K562 (cell line): ENCODE measurements at regions not wholly inside any gene's neighbourhood (a gene's known extent, or its start where the extent isn't known, plus 50 kb on each side); places are given as distances from the start of the nearest gene placed in this dataset.

Source experiments
- ATAC-seq: fragments of 200-7000 bp; cut with Tn5 transposase; 3 replicates; pipeline ENCODE4 v1.9.1; 2020; ENCODE audit warnings: moderate library complexity
- BruUV-seq: library from RNA; stranded (reverse); fragments of 400-500 nt; replicated peaks from 2 replicates; lab custom pipeline; 2021; lab: Mats Ljungman, UMichigan
- CTCF ChIA-PET: fragments of 300-600 bp; formaldehyde crosslinking; extraction: SDS; loops from one replicate; lab custom pipeline; 2021; ENCODE audit warnings: low intra/inter-chr PET ratio; lab: Yijun Ruan, JAX
- POLR2A ChIA-PET: fragments of 300-600, 350-650 bp; sonication (Branson Sonifier 250); formaldehyde crosslinking; extraction: SDS; loops from one replicate; lab custom pipeline; 2021; ENCODE audit warnings: antibody characterized with exemption, inconsistent platforms; lab: Yijun Ruan, JAX
- DNase-seq, 4 experiments: peaks; one replicate each; pipeline versions ENCODE4 v3.0.0 to v3.0.0-alpha.2; 2011 to 2018; ENCODE audit warnings: low spot score in 3 of 4, mixed read lengths in 3 of 4; ENCODE audit errors: extremely low read depth in 1 of 4
- FAIRE-seq: peaks from 2 replicates; lab custom pipeline; 2011; peaks lifted over from hg19 to GRCh38; lab: Jason Lieb, UNC
- H2AFZ ChIP-seq: 2 replicates; pipeline ENCODE4 v1.6.0; 2011; ENCODE audit warnings: low read depth, low read length, control low read depth, inconsistent platforms
- H3K27ac ChIP-seq: fragments of 200-600 bp; 3 replicates; pipeline ENCODE4 v1.8.0; 2011; ENCODE audit warnings: low read depth, mild to moderate bottlenecking, control low read depth, inconsistent platforms, low read length, moderate library complexity, mixed read lengths; ENCODE audit errors: extremely low read depth
- H3K27me3 ChIP-seq, 2 experiments: fragments of 300-600 bp in 1 of 2; 2 replicates in 1 of 2; 3 replicates in 1 of 2; pipeline versions ENCODE4 v1.6.0 to v1.8.0; 2011; ENCODE audit warnings: inconsistent platforms in 2 of 2, low read length in 2 of 2, mild to moderate bottlenecking in 1 of 2, mixed read lengths in 1 of 2, moderate library complexity in 1 of 2; ENCODE audit not compliant: control insufficient read depth in 2 of 2, insufficient read depth in 2 of 2
- H3K36me3 ChIP-seq: fragments of 300-600 bp; 3 replicates; pipeline ENCODE4 v1.8.0; 2011; ENCODE audit warnings: mild to moderate bottlenecking, low read length, inconsistent platforms; ENCODE audit not compliant: control insufficient read depth, insufficient read depth
- H3K4me1 ChIP-seq, 2 experiments: fragments of 200-600 bp in 1 of 2; replicated peaks in 1 of 2; 2 replicates in 1 of 2; 3 replicates in 1 of 2; pipeline versions ENCODE4 v1.5.1 to v1.8.0; 2011; ENCODE audit warnings: inconsistent platforms in 2 of 2, low read length in 2 of 2, mild to moderate bottlenecking in 1 of 2, mixed read lengths in 1 of 2, moderate library complexity in 1 of 2; ENCODE audit not compliant: control insufficient read depth in 2 of 2, insufficient read depth in 2 of 2
- H3K4me2 ChIP-seq: 2 replicates; pipeline ENCODE4 v1.6.1; 2011; ENCODE audit warnings: low read length, control low read depth, inconsistent platforms, mixed read lengths; ENCODE audit not compliant: insufficient read depth
- H3K4me3 ChIP-seq: fragments of 200-600 bp; sonication (generic), shearing (Covaris generic); 2 replicates; pipeline ENCODE4 v1.5.1; 2016; ENCODE audit warnings: control low read depth, inconsistent platforms
- H3K79me2 ChIP-seq: fragments of 200-600 bp; 3 replicates; pipeline ENCODE4 v1.8.0; 2011; ENCODE audit warnings: low read length, inconsistent platforms; ENCODE audit not compliant: control insufficient read depth, insufficient read depth
- H3K9ac ChIP-seq, 2 experiments: 2 replicates each; pipeline versions ENCODE4 v1.6.0 to v1.6.1; 2011; ENCODE audit warnings: low read depth in 2 of 2, low read length in 2 of 2, control low read depth in 1 of 2, inconsistent platforms in 1 of 2, mild to moderate bottlenecking in 1 of 2, mixed read lengths in 1 of 2; ENCODE audit not compliant: insufficient read depth in 1 of 2
- H3K9me1 ChIP-seq: one replicate; pipeline ENCODE4 v1.6.0; 2011; ENCODE audit warnings: inconsistent platforms, mild to moderate bottlenecking, low read length, moderate library complexity; ENCODE audit not compliant: control insufficient read depth, insufficient read depth
- H3K9me3 ChIP-seq: replicated peaks from 2 replicates; pipeline ENCODE4 v1.5.1; 2011; ENCODE audit warnings: low read depth, low read length, inconsistent platforms; ENCODE audit not compliant: control insufficient read depth, insufficient read depth
- H4K20me1 ChIP-seq: replicated peaks from 2 replicates; pipeline ENCODE4 v1.6.1; 2011; ENCODE audit warnings: low read length, inconsistent platforms, mixed read lengths; ENCODE audit not compliant: control insufficient read depth, insufficient read depth
- ADNP ChIP-seq: fragments of 200-800 bp; sonication (Bioruptor generic); IDR thresholded peaks from 2 replicates; pipeline ENCODE4 v1.6.1; 2016; ENCODE audit warnings: missing genetic modification characterization, missing compliant biosample characterization
- CBFA2T2 ChIP-seq: fragments of 450-650 bp; conservative IDR thresholded peaks from 2 replicates; pipeline ENCODE4 v1.6.1; 2017; ENCODE audit warnings: mild to moderate bottlenecking
- KLF1 ChIP-seq: fragments of 450-650 bp; IDR thresholded peaks from 2 replicates; pipeline ENCODE4 v1.6.1; 2016; ENCODE audit warnings: missing genetic modification characterization, missing compliant biosample characterization
- PHTF2 ChIP-seq: fragments of 250-450 bp; sonication (Bioruptor Pico); IDR thresholded peaks from 2 replicates; pipeline ENCODE4 v1.5.0; 2021; ENCODE audit warnings: mild to moderate bottlenecking
- RUNX1 ChIP-seq: sonication (generic); IDR thresholded peaks from 2 replicates; pipeline ENCODE4 v1.6.1; 2016; ENCODE audit warnings: antibody characterized with exemption, low read depth
- TARDBP ChIP-seq: fragments of 450-650 bp; IDR thresholded peaks from 2 replicates; pipeline ENCODE4 v1.6.1; 2016
- TCF7L2 ChIP-seq: fragments of 150-350 bp; IDR thresholded peaks from 2 replicates; pipeline ENCODE4 v1.6.1; 2016; ENCODE audit warnings: low read depth, mild to moderate bottlenecking, low read length, moderate library complexity
- ZNF449 ChIP-seq: fragments of 250-450 bp; sonication (Bioruptor Pico); IDR thresholded peaks from 2 replicates; pipeline ENCODE4 v1.8.0; 2022; ENCODE audit warnings: moderate library complexity, mild to moderate bottlenecking, inconsistent platforms
- WGBS: fragments of 100-300 bp; shearing (Covaris generic); methylation state at CpG from one replicate; pipeline ENCODE4 v1.1.6; 2016; ENCODE audit warnings: low coverage, mixed read lengths; ENCODE audit not compliant: insufficient coverage; ENCODE audit errors: missing lambda C conversion rate; 5-methylcytosine and 5-hydroxymethylcytosine counted together
- in situ Hi-C: fragments of 300-500 bp; cut with MboI; formaldehyde crosslinking; loops from 4 replicates; pipeline ENCODE4 v1.15.0; 2018; ENCODE audit warnings: inconsistent platforms, mixed read lengths
- intact Hi-C: fragments of 100-400 bp; cut with micrococcal nuclease; formaldehyde crosslinking; loops from 2 replicates; pipeline ENCODE4 v1.14.2; 2022
- TF ChIP-seq, protein P1 (sequence below): fragments of 250-450 bp; sonication (Bioruptor Pico); IDR thresholded peaks from 2 replicates; pipeline ENCODE4 v1.4.0; 2020

- no peak overlapping the region for H3K4me3 ChIP-seq
- POLR2A ChIA-PET = interaction anchor here (0.5 kb wide), 1 partner anchor 45 kb away, joined by 4 read pairs; no protein-coding TSS in a partner anchor
These were observed 172.1 kb downstream of the RBFOX3 start for GRCh38 chr17:79438546-79439334.

DNA sequence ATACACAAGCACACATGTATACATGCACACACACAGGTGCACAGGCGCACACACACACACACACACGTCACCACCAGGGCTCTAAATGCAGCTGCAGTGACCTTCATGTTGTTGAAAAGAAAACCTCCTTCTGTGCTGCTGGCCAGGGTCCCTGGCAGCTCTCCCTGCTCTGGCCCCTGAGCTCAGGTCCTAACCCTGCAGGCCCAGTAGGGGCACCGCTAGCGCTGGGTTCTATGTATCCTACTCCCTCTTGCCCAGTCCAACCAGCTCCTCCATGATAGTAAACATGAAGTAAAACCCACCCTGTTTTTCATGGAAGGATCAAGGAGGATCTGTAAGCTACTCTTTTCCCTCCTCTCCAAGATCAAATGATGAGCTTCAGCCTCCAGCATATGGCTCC, 172.8 kb downstream of the RBFOX3 start:
- Histone ChIP-seq H3K36me3 (no peaks in the 10 kb centered on the region), H3K9me3 (no peaks in the 10 kb centered on the region), H3K9me1 (no peaks in the 10 kb centered on the region), H4K20me1 (peaks cover 12% of the 10 kb centered on the region), H3K4me2 (no peak overlapping the region), H3K79me2 (no peaks in the 10 kb centered on the region), H3K9ac (no peak overlapping the region), H3K27ac (no peak overlapping the region), H3K27me3 (peaks cover 7 to 68% of the 10 kb centered on the region in 2 experiments; a peak in 4 of 5 replicates), H3K4me3 (no peak overlapping the region), H3K4me1 (peaks cover 0 to 3% of the 10 kb centered on the region in 2 experiments; a peak in 1 of 5 replicates), H2AFZ (no peak overlapping the region)
- in situ Hi-C loops = no loop called here
- ChIA-PET POLR2A (no interaction called here), CTCF (no interaction called here)
- ATAC-seq (no peak), DNase-seq (no peak), FAIRE-seq (no peak)
- WGBS = 4% methylated on average over 3 of the region's 4 CpGs
- intact Hi-C loops = no loop called here
- BruUV-seq = no TSS peak
- TF ChIP-seq ADNP (tag) (no peak), TCF7L2 (no peak), ZNF449 (no peak), KLF1 (tag) (no peak), PHTF2 (CRISPR knock-in tag) (no peak), CBFA2T2 (no peak)
- TF ChIP-seq, protein P1, sequence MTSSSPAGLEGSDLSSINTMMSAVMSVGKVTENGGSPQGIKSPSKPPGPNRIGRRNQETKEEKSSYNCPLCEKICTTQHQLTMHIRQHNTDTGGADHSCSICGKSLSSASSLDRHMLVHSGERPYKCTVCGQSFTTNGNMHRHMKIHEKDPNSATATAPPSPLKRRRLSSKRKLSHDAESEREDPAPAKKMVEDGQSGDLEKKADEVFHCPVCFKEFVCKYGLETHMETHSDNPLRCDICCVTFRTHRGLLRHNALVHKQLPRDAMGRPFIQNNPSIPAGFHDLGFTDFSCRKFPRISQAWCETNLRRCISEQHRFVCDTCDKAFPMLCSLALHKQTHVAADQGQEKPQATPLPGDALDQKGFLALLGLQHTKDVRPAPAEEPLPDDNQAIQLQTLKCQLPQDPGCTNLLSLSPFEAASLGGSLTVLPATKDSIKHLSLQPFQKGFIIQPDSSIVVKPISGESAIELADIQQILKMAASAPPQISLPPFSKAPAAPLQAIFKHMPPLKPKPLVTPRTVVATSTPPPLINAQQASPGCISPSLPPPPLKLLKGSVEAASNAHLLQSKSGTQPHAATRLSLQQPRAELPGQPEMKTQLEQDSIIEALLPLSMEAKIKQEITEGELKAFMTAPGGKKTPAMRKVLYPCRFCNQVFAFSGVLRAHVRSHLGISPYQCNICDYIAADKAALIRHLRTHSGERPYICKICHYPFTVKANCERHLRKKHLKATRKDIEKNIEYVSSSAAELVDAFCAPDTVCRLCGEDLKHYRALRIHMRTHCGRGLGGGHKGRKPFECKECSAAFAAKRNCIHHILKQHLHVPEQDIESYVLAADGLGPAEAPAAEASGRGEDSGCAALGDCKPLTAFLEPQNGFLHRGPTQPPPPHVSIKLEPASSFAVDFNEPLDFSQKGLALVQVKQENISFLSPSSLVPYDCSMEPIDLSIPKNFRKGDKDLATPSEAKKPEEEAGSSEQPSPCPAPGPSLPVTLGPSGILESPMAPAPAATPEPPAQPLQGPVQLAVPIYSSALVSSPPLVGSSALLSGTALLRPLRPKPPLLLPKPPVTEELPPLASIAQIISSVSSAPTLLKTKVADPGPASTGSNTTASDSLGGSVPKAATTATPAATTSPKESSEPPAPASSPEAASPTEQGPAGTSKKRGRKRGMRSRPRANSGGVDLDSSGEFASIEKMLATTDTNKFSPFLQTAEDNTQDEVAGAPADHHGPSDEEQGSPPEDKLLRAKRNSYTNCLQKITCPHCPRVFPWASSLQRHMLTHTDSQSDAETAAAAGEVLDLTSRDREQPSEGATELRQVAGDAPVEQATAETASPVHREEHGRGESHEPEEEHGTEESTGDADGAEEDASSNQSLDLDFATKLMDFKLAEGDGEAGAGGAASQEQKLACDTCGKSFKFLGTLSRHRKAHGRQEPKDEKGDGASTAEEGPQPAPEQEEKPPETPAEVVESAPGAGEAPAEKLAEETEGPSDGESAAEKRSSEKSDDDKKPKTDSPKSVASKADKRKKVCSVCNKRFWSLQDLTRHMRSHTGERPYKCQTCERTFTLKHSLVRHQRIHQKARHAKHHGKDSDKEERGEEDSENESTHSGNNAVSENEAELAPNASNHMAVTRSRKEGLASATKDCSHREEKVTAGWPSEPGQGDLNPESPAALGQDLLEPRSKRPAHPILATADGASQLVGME (CRISPR knock-in tag) = no peak

More at GRCh38 chr17:79438546-79439334, 172.1 kb downstream of the RBFOX3 start:
- DNase-seq (no peak), FAIRE-seq (no peak), ATAC-seq (no peak)
- Histone ChIP-seq H3K9ac (no peak overlapping the region), H2AFZ (no peak overlapping the region), H3K9me3 (no peaks in the 10 kb centered on the region), H3K9me1 (no peaks in the 10 kb centered on the region), H3K27ac (no peak overlapping the region), H3K4me1 (no peaks in the 10 kb centered on the region), H3K27me3 (peaks cover 7 to 64% of the 10 kb centered on the region in 2 experiments; a peak in 4 of 5 replicates), H3K36me3 (no peaks in the 10 kb centered on the region), H3K4me2 (no peak overlapping the region), H3K79me2 (no peaks in the 10 kb centered on the region), H4K20me1 (peaks cover 12% of the 10 kb centered on the region)
- under 1% methylated on average over 22 of the region's 23 CpGs for WGBS
- no peak for TF ChIP-seq RUNX1
- TF ChIP-seq TARDBP = no peak
- CTCF ChIA-PET = no interaction called here
- in situ Hi-C loops = no loop called here
- intact Hi-C loops = no loop called here
- no TSS peak for BruUV-seq
